ENCODE measurements at regions not wholly inside any gene's neighbourhood (a gene's known extent, or its start where the extent isn't known, plus 50 kb on each side); places are given as distances from the start of the nearest gene placed in this dataset.
A peak's percentile ranks its signal among the peaks of the same experiment; 100 is the strongest.

GRCh38 chr4:146998157-146998556, 52.5 kb upstream of the TTC29 start:
- Histone ChIP-seq H3K9me3 (ENCODE audit: control insufficient read depth in 2 of 2, low read length in 2 of 2) (no peaks in the 10 kb centered on the region), H3K27me3 (ENCODE audit: control insufficient read depth in 1 of 2, insufficient read depth in 2 of 2, low read length in 2 of 2) (no peaks in the 10 kb centered on the region), H3K4me1 (ENCODE audit: control insufficient read depth, insufficient read depth, low read length) (no peaks in the 10 kb centered on the region), H3K4me3 (ENCODE audit: low read length in 2 of 2) (no peak overlapping the region), H3K36me3 (ENCODE audit: control insufficient read depth in 2 of 2, insufficient read depth in 2 of 2, low read length in 2 of 2) (no peaks in the 10 kb centered on the region), H3K9ac (ENCODE audit: low read length in 2 of 2) (no peak overlapping the region), H3K27ac (ENCODE audit: low read length) (no peak overlapping the region)

- Histone ChIP-seq H3K36me3 (ENCODE audit: control insufficient read depth in 2 of 2, insufficient read depth in 2 of 2, low read length in 2 of 2) (no peaks in the 10 kb centered on the region), H3K9ac (ENCODE audit: low read length in 2 of 2) (no peak overlapping the region), H3K27me3 (ENCODE audit: control insufficient read depth in 1 of 2, insufficient read depth in 2 of 2, low read length in 2 of 2) (no peaks in the 10 kb centered on the region), H3K4me1 (ENCODE audit: control insufficient read depth, insufficient read depth, low read length) (no peaks in the 10 kb centered on the region), H3K4me3 (ENCODE audit: low read length in 2 of 2) (no peak overlapping the region), H3K27ac (ENCODE audit: low read length) (no peak overlapping the region), H3K9me3 (ENCODE audit: control insufficient read depth in 2 of 2, low read length in 2 of 2) (no peaks in the 10 kb centered on the region)
Observed at GRCh38 chr4:147003956-147004809, 58.5 kb upstream of the TTC29 start.

- H3K27me3 ChIP-seq (ENCODE audit: control insufficient read depth in 1 of 2, insufficient read depth in 2 of 2, low read length in 2 of 2) = no peaks in the 10 kb centered on the region
- no peak overlapping the region for H3K27ac ChIP-seq (ENCODE audit: low read length)
- H3K4me1 ChIP-seq (ENCODE audit: control insufficient read depth, insufficient read depth, low read length) = no peaks in the 10 kb centered on the region
- no peaks in the 10 kb centered on the region for H3K36me3 ChIP-seq (ENCODE audit: control insufficient read depth in 2 of 2, insufficient read depth in 2 of 2, low read length in 2 of 2)
- no peak overlapping the region for H3K9ac ChIP-seq (ENCODE audit: low read length in 2 of 2)
- H3K4me3 ChIP-seq (ENCODE audit: low read length in 2 of 2) = no peak overlapping the region
- H3K9me3 ChIP-seq (ENCODE audit: control insufficient read depth in 2 of 2, low read length in 2 of 2) = no peaks in the 10 kb centered on the region
Observed at GRCh38 chr4:147006229-147006628, 60.6 kb upstream of the TTC29 start.

- no peak overlapping the region for H3K9ac ChIP-seq (ENCODE audit: low read length in 2 of 2)
- H3K4me3 ChIP-seq (ENCODE audit: low read length in 2 of 2) = no peak overlapping the region
- H3K4me1 ChIP-seq (ENCODE audit: control insufficient read depth, insufficient read depth, low read length) = no peaks in the 10 kb centered on the region
- no peaks in the 10 kb centered on the region for H3K36me3 ChIP-seq (ENCODE audit: control insufficient read depth in 2 of 2, insufficient read depth in 2 of 2, low read length in 2 of 2)
- H3K9me3 ChIP-seq (ENCODE audit: control insufficient read depth in 2 of 2, low read length in 2 of 2) = no peaks in the 10 kb centered on the region
- no peaks in the 10 kb centered on the region for H3K27me3 ChIP-seq (ENCODE audit: control insufficient read depth in 1 of 2, insufficient read depth in 2 of 2, low read length in 2 of 2)
- no peak overlapping the region for H3K27ac ChIP-seq (ENCODE audit: low read length)
Observed at GRCh38 chr4:147009875-147010274, 64.2 kb upstream of the TTC29 start.

GRCh38 chr4:147011411-147011810, 65.7 kb upstream of the TTC29 start:
- no peak overlapping the region for H3K9ac ChIP-seq (ENCODE audit: low read length in 2 of 2)
- no peaks in the 10 kb centered on the region for H3K36me3 ChIP-seq (ENCODE audit: control insufficient read depth in 2 of 2, insufficient read depth in 2 of 2, low read length in 2 of 2)
- no peaks in the 10 kb centered on the region for H3K27me3 ChIP-seq (ENCODE audit: control insufficient read depth in 1 of 2, insufficient read depth in 2 of 2, low read length in 2 of 2)
- H3K4me3 ChIP-seq (ENCODE audit: low read length in 2 of 2) = no peak overlapping the region
- H3K27ac ChIP-seq (ENCODE audit: low read length) = no peak overlapping the region
- H3K9me3 ChIP-seq (ENCODE audit: control insufficient read depth in 2 of 2, low read length in 2 of 2) = no peaks in the 10 kb centered on the region
- no peaks in the 10 kb centered on the region for H3K4me1 ChIP-seq (ENCODE audit: control insufficient read depth, insufficient read depth, low read length)

GRCh38 chr4:147012059-147012707, 66.5 kb upstream of the TTC29 start:
- Histone ChIP-seq H3K4me1 (ENCODE audit: control insufficient read depth, insufficient read depth, low read length) (no peaks in the 10 kb centered on the region), H3K27ac (ENCODE audit: low read length) (no peak overlapping the region)

GRCh38 chr4:147014946-147015345, 69.3 kb upstream of the TTC29 start:
- Histone ChIP-seq H3K9ac (ENCODE audit: low read length in 2 of 2) (no peak overlapping the region), H3K4me1 (ENCODE audit: control insufficient read depth, insufficient read depth, low read length) (no peaks in the 10 kb centered on the region), H3K36me3 (ENCODE audit: control insufficient read depth in 2 of 2, insufficient read depth in 2 of 2, low read length in 2 of 2) (no peaks in the 10 kb centered on the region), H3K27me3 (ENCODE audit: control insufficient read depth in 1 of 2, insufficient read depth in 2 of 2, low read length in 2 of 2) (no peaks in the 10 kb centered on the region), H3K27ac (ENCODE audit: low read length) (no peak overlapping the region), H3K9me3 (ENCODE audit: control insufficient read depth in 2 of 2, low read length in 2 of 2) (no peaks in the 10 kb centered on the region), H3K4me3 (ENCODE audit: low read length in 2 of 2) (no peak overlapping the region)

More at GRCh38 chr4:147012059-147012707, 66.5 kb upstream of the TTC29 start:
- Histone ChIP-seq H3K9ac (ENCODE audit: low read length in 2 of 2) (no peak overlapping the region), H3K9me3 (ENCODE audit: control insufficient read depth in 2 of 2, low read length in 2 of 2) (no peaks in the 10 kb centered on the region), H3K4me3 (ENCODE audit: low read length in 2 of 2) (no peak overlapping the region), H3K27me3 (ENCODE audit: control insufficient read depth in 1 of 2, insufficient read depth in 2 of 2, low read length in 2 of 2) (no peaks in the 10 kb centered on the region), H3K36me3 (ENCODE audit: control insufficient read depth in 2 of 2, insufficient read depth in 2 of 2, low read length in 2 of 2) (no peaks in the 10 kb centered on the region)

GRCh38 chr4:147015491-147015890, 69.8 kb upstream of the TTC29 start:
- no peak overlapping the region for H3K4me3 ChIP-seq (ENCODE audit: low read length in 2 of 2)
- H3K9ac ChIP-seq (ENCODE audit: low read length in 2 of 2) = peak overlapping the region in 1 of 2 donors; percentile 22

GRCh38 chr4:147017081-147017480, 71.4 kb upstream of the TTC29 start:
- H3K9ac ChIP-seq (ENCODE audit: low read length in 2 of 2) = no peak overlapping the region

More at GRCh38 chr4:147015491-147015890, 69.8 kb upstream of the TTC29 start:
- Histone ChIP-seq H3K9me3 (ENCODE audit: control insufficient read depth in 2 of 2, low read length in 2 of 2) (no peaks in the 10 kb centered on the region), H3K36me3 (ENCODE audit: control insufficient read depth in 2 of 2, insufficient read depth in 2 of 2, low read length in 2 of 2) (no peaks in the 10 kb centered on the region), H3K27ac (ENCODE audit: low read length) (no peak overlapping the region), H3K4me1 (ENCODE audit: control insufficient read depth, insufficient read depth, low read length) (no peaks in the 10 kb centered on the region), H3K27me3 (ENCODE audit: control insufficient read depth in 1 of 2, insufficient read depth in 2 of 2, low read length in 2 of 2) (no peaks in the 10 kb centered on the region)

GRCh38 chr4:147019091-147019490, 73.4 kb upstream of the TTC29 start:
- H3K36me3 ChIP-seq (ENCODE audit: control insufficient read depth in 2 of 2, insufficient read depth in 2 of 2, low read length in 2 of 2) = no peaks in the 10 kb centered on the region
- no peak overlapping the region for H3K4me3 ChIP-seq (ENCODE audit: low read length in 2 of 2)
- no peaks in the 10 kb centered on the region for H3K27me3 ChIP-seq (ENCODE audit: control insufficient read depth in 1 of 2, insufficient read depth in 2 of 2, low read length in 2 of 2)
- no peak overlapping the region for H3K9ac ChIP-seq (ENCODE audit: low read length in 2 of 2)
- no peaks in the 10 kb centered on the region for H3K4me1 ChIP-seq (ENCODE audit: control insufficient read depth, insufficient read depth, low read length)
- H3K27ac ChIP-seq (ENCODE audit: low read length) = no peak overlapping the region
- H3K9me3 ChIP-seq (ENCODE audit: control insufficient read depth in 2 of 2, low read length in 2 of 2) = no peaks in the 10 kb centered on the region

More at GRCh38 chr4:147017081-147017480, 71.4 kb upstream of the TTC29 start:
- no peaks in the 10 kb centered on the region for H3K4me1 ChIP-seq (ENCODE audit: control insufficient read depth, insufficient read depth, low read length)
- no peak overlapping the region for H3K4me3 ChIP-seq (ENCODE audit: low read length in 2 of 2)
- no peaks in the 10 kb centered on the region for H3K27me3 ChIP-seq (ENCODE audit: control insufficient read depth in 1 of 2, insufficient read depth in 2 of 2, low read length in 2 of 2)
- H3K9me3 ChIP-seq (ENCODE audit: control insufficient read depth in 2 of 2, low read length in 2 of 2) = no peaks in the 10 kb centered on the region
- no peaks in the 10 kb centered on the region for H3K36me3 ChIP-seq (ENCODE audit: control insufficient read depth in 2 of 2, insufficient read depth in 2 of 2, low read length in 2 of 2)
- H3K27ac ChIP-seq (ENCODE audit: low read length) = no peak overlapping the region

- H3K27me3 ChIP-seq (ENCODE audit: control insufficient read depth in 1 of 2, insufficient read depth in 2 of 2, low read length in 2 of 2) = no peaks in the 10 kb centered on the region
- no peaks in the 10 kb centered on the region for H3K9me3 ChIP-seq (ENCODE audit: control insufficient read depth in 2 of 2, low read length in 2 of 2)
- no peaks in the 10 kb centered on the region for H3K4me1 ChIP-seq (ENCODE audit: control insufficient read depth, insufficient read depth, low read length)
- H3K9ac ChIP-seq (ENCODE audit: low read length in 2 of 2) = no peak overlapping the region
- no peak overlapping the region for H3K4me3 ChIP-seq (ENCODE audit: low read length in 2 of 2)
- no peak overlapping the region for H3K27ac ChIP-seq (ENCODE audit: low read length)
- H3K36me3 ChIP-seq (ENCODE audit: control insufficient read depth in 2 of 2, insufficient read depth in 2 of 2, low read length in 2 of 2) = no peaks in the 10 kb centered on the region
Observed at GRCh38 chr4:147020456-147020855, 74.8 kb upstream of the TTC29 start.

All from stomach smooth muscle (tissue), 2 donors.